Common myeloid progenitor, CD34-positive (primary cell): ENCODE measurements at regions not wholly inside any gene's neighbourhood (a gene's known extent, or its start where the extent isn't known, plus 50 kb on each side); places are given as distances from the start of the nearest gene placed in this dataset.

ENCODE experiments used
- CTCF ChIA-PET: fragments of 350-600 bp; sonication (Branson Sonifier 250); formaldehyde crosslinking; loops from one replicate; lab custom pipeline; 2021; ENCODE audit warnings: antibody characterized with exemption; lab: Charles Lee
- POLR2A ChIA-PET: fragments of 350-600 bp; sonication (Branson Sonifier 250); formaldehyde crosslinking; loops from one replicate; lab custom pipeline; 2021; ENCODE audit warnings: antibody characterized with exemption; lab: Charles Lee
- DNase-seq, 3 donors: peaks; one replicate each; pipeline versions ENCODE4 v3.0.0 to v3.0.0-alpha.2; 2013
- H3K27ac ChIP-seq, 2 experiments: 1 replicate in 1 of 2; 2 replicates in 1 of 2; pipeline ENCODE4 v1.7.0; 2013; ENCODE audit warnings: inconsistent platforms in 2 of 2, low read length in 2 of 2, mild to moderate bottlenecking in 2 of 2, low read depth in 1 of 2, moderate library complexity in 1 of 2; ENCODE audit not compliant: severe bottlenecking in 2 of 2, insufficient read depth in 1 of 2, poor library complexity in 1 of 2
- H3K27me3 ChIP-seq, 5 experiments: replicated peaks in 2 of 5; 1 replicate in 3 of 5; 2 replicates in 2 of 5; pipeline versions ENCODE4 v1.6.1 to v1.7.0; 2013; ENCODE audit warnings: low read length in 4 of 5, mild to moderate bottlenecking in 2 of 5, moderate library complexity in 2 of 5, inconsistent platforms in 1 of 5; ENCODE audit not compliant: insufficient read depth in 5 of 5, control insufficient read depth in 4 of 5
- H3K36me3 ChIP-seq, 4 experiments: 1 replicate in 2 of 4; 2 replicates in 2 of 4; pipeline versions ENCODE4 v1.6.1 to v1.7.0; 2013; ENCODE audit warnings: low read length in 3 of 4, control low read depth in 1 of 4, mild to moderate bottlenecking in 1 of 4; ENCODE audit not compliant: control insufficient read depth in 4 of 4, insufficient read depth in 4 of 4
- H3K4me1 ChIP-seq, 4 experiments: 1 replicate in 3 of 4; 2 replicates in 1 of 4; pipeline versions ENCODE4 v1.6.1 to v1.7.1; 2013; ENCODE audit warnings: low read length in 3 of 4, mild to moderate bottlenecking in 3 of 4, control low read depth in 1 of 4, inconsistent platforms in 1 of 4, moderate library complexity in 1 of 4; ENCODE audit not compliant: control insufficient read depth in 4 of 4, insufficient read depth in 4 of 4; ENCODE audit errors: control extremely low read depth in 1 of 4
- H3K4me3 ChIP-seq, 7 experiments: 1 replicate in 4 of 7; 2 replicates in 3 of 7; pipeline versions ENCODE4 v1.5.1 to v1.7.0; 2013; ENCODE audit warnings: mild to moderate bottlenecking in 7 of 7, low read length in 6 of 7, moderate library complexity in 6 of 7, inconsistent platforms in 2 of 7, low read depth in 2 of 7, control low read depth in 1 of 7; ENCODE audit not compliant: insufficient read depth in 4 of 7, control insufficient read depth in 1 of 7; ENCODE audit errors: extremely low read depth in 1 of 7
- H3K9me3 ChIP-seq, 5 experiments: 1 replicate in 4 of 5; 2 replicates in 1 of 5; pipeline versions ENCODE4 v1.6.1 to v1.7.1; 2013; ENCODE audit warnings: low read length in 4 of 5, mild to moderate bottlenecking in 2 of 5, inconsistent platforms in 1 of 5, low read depth in 1 of 5, moderate library complexity in 1 of 5; ENCODE audit not compliant: control insufficient read depth in 4 of 5, insufficient read depth in 2 of 5; ENCODE audit errors: control extremely low read depth in 1 of 5
- WGBS: methylation state at CpG from one replicate; pipeline ENCODE4 v1.1.5; 2013; ENCODE audit not compliant: insufficient coverage; 5-methylcytosine and 5-hydroxymethylcytosine counted together

- H3K27me3 ChIP-seq = no peaks in the 10 kb centered on the region
- DNase-seq = no peak
- peaks cover 0 to 18% (median 0%) of the 10 kb centered on the region in 5 experiments for H3K9me3 ChIP-seq
- no peaks in the 10 kb centered on the region for H3K36me3 ChIP-seq
- ChIA-PET POLR2A (no interaction called here), CTCF (no interaction called here)
- no CpG with 5 or more reads among the region's 1 CpG for WGBS
- H3K4me1 ChIP-seq = no peaks in the 10 kb centered on the region
- no peak overlapping the region for H3K27ac ChIP-seq
- no peak overlapping the region for H3K4me3 ChIP-seq
These were observed 60.2 kb downstream of the PDE6H start for GRCh38 chr12:15033029-15033428.

DNA sequence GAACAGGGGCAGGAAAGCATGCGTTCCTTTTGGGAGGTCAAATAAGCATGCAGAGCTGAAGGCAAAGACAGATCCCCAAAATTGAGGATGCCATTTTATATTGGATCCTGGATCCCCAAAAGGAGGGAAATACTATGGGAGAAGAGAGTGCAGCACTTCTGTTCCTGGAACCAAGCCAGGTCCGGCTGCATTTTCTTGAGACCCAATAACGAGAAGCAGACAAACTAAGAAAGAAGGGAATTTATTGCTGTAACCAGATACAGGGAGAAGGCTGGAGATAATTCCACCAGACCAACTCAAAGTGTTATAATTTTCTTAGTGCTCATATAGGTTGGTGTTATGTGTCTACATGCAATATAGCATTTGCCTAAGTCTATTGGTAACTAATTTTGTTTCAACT, 60.8 kb downstream of the PDE6H start:
- CTCF ChIA-PET = no interaction called here
- DNase-seq = no peak
- Histone ChIP-seq H3K27ac (no peak overlapping the region), H3K4me3 (no peak overlapping the region), H3K9me3 (peaks cover 0 to 12% (median 0%) of the 10 kb centered on the region in 5 experiments), H3K27me3 (no peaks in the 10 kb centered on the region), H3K36me3 (no peaks in the 10 kb centered on the region), H3K4me1 (no peaks in the 10 kb centered on the region)
- WGBS = 83% methylated on average over 3 of the region's 3 CpGs
- POLR2A ChIA-PET = no interaction called here

GRCh38 chr12:15035185-15035584, 62.3 kb downstream of the PDE6H start:
- no peak for DNase-seq
- Histone ChIP-seq H3K4me3 (no peak overlapping the region), H3K27me3 (no peaks in the 10 kb centered on the region), H3K9me3 (peaks cover 0 to 7% (median 0%) of the 10 kb centered on the region in 5 experiments), H3K36me3 (no peaks in the 10 kb centered on the region), H3K4me1 (no peaks in the 10 kb centered on the region), H3K27ac (no peak overlapping the region)
- WGBS = 100% methylated on average over 1 of the region's 3 CpGs
- CTCF ChIA-PET = no interaction called here
- POLR2A ChIA-PET = no interaction called here

DNA sequence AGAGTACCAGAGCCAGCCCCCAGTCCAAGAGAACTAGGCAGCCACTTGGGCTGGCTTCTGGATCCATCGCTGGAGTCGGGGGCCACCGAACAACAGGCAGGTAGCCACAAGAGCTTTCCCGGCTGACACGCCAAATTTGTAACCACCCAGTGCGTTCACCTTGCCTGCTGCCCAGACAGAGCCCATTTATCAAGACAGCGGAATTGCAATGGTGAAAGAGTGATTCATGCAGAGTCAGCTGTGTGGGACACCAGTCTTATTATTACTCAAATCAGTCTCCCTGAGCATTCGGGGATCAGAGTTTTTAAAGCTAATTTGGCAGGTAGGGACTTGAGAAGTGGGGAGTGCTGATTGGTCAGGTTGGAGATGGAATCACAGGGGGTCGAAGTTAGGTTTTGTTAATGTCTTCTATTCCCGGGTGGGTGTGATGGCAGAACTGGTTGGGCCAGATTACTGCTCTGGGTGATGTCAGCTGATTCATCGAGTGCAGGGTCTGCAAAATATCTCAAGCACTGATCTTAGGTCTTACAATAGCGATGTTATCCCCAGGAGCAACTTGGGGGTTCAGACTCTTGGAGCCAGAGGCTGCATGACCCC, 64.3 kb downstream of the PDE6H start:
- Histone ChIP-seq H3K9me3 (no peaks in the 10 kb centered on the region), H3K4me3 (no peak overlapping the region), H3K27ac (no peak overlapping the region), H3K36me3 (no peaks in the 10 kb centered on the region), H3K27me3 (peaks cover 0 to 2% (median 0%) of the 10 kb centered on the region in 5 experiments), H3K4me1 (no peaks in the 10 kb centered on the region)
- 72% methylated on average over 11 of the region's 12 CpGs for WGBS
- DNase-seq = no peak
- ChIA-PET POLR2A (no interaction called here), CTCF (no interaction called here)

GRCh38 chr12:15038137-15038536, 65.3 kb downstream of the PDE6H start:
- no peaks in the 10 kb centered on the region for H3K9me3 ChIP-seq
- whole genome bisulfite sequencing = 50% methylated on average over 2 of the region's 4 CpGs
- ChIA-PET CTCF (no interaction called here), POLR2A (no interaction called here)
- peaks cover 0 to 2% (median 0%) of the 10 kb centered on the region in 5 experiments for H3K27me3 ChIP-seq
- H3K4me3 ChIP-seq = no peak overlapping the region
- H3K4me1 ChIP-seq = no peaks in the 10 kb centered on the region
- no peak for DNase-seq
- H3K36me3 ChIP-seq = no peaks in the 10 kb centered on the region
- H3K27ac ChIP-seq = no peak overlapping the region

GRCh38 chr12:15044471-15044870, 71.6 kb downstream of the PDE6H start:
- H3K36me3 ChIP-seq = no peaks in the 10 kb centered on the region
- no peak for DNase-seq
- H3K27ac ChIP-seq = no peak overlapping the region
- H3K4me1 ChIP-seq = no peaks in the 10 kb centered on the region
- no CpG with 5 or more reads among the region's 1 CpG for WGBS
- H3K27me3 ChIP-seq = peaks cover 0 to 4% (median 0%) of the 10 kb centered on the region in 5 experiments
- H3K9me3 ChIP-seq = no peaks in the 10 kb centered on the region
- ChIA-PET CTCF (no interaction called here), POLR2A (no interaction called here)
- no peak overlapping the region for H3K4me3 ChIP-seq

DNA sequence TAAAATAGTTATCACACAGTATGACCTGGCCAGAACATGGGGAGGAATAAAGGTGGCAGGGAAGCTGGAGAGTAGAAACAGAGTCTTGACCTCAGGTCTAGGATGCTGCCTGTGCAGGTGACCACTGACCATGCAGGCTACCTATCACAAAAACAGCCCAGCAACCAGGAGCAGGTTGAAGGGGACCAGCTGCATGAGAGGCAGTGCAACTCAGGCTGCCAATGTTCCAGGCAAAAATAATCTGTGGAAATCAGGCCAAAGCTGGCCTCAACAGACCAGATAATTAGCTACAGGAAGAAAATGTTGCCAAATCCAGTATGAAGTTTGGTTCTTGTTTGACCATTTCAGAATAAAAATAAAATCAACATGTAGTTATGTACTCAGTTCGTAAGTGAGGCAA, 72.6 kb downstream of the PDE6H start:
- no peak for DNase-seq
- no CpG with 5 or more reads among the region's 1 CpG for WGBS
- ChIA-PET CTCF (no interaction called here), POLR2A (no interaction called here)
- peaks cover 0 to 4% (median 0%) of the 10 kb centered on the region in 5 experiments for H3K27me3 ChIP-seq
- no peak overlapping the region for H3K27ac ChIP-seq
- no peaks in the 10 kb centered on the region for H3K9me3 ChIP-seq
- H3K4me1 ChIP-seq = no peaks in the 10 kb centered on the region
- no peaks in the 10 kb centered on the region for H3K36me3 ChIP-seq
- H3K4me3 ChIP-seq = no peak overlapping the region
